Endothelial cell of umbilical vein (primary cell): ENCODE measurements at regions not wholly inside any gene's neighbourhood (a gene's known extent, or its start where the extent isn't known, plus 50 kb on each side); places are given as distances from the start of the nearest gene placed in this dataset.

Experiments used
- BruUV-seq: library from RNA; stranded (reverse); fragments of 400-500 nt; replicated peaks from 2 replicates; lab custom pipeline; 2021; lab: Mats Ljungman, UMichigan
- CTCF ChIA-PET: fragments of 300-600, 350-600 bp; sonication (Branson Sonifier 250); formaldehyde crosslinking; loops from one replicate; lab custom pipeline; 2021; ENCODE audit warnings: antibody characterized with exemption, inconsistent platforms; lab: Charles Lee
- POLR2A ChIA-PET: fragments of 300-600, 350-600 bp; sonication (Branson Sonifier 250); formaldehyde crosslinking; loops from one replicate; lab custom pipeline; 2021; ENCODE audit warnings: antibody characterized with exemption, inconsistent platforms; lab: Charles Lee
- DNase-seq: peaks from one replicate; pipeline ENCODE4 v3.0.0-alpha.2; 2011; ENCODE audit warnings: low read depth, low spot score
- FAIRE-seq: peaks from 2 replicates; lab custom pipeline; 2011; peaks lifted over from hg19 to GRCh38; lab: Jason Lieb, UNC
- H2AFZ ChIP-seq: 2 replicates; pipeline ENCODE4 v1.6.0; 2012; ENCODE audit warnings: low read depth, low read length, control low read depth, inconsistent platforms
- H3K27ac ChIP-seq: 2 replicates; pipeline ENCODE4 v1.5.1; 2011; ENCODE audit warnings: low read depth, mild to moderate bottlenecking, control low read depth, low read length, moderate library complexity; ENCODE audit not compliant: insufficient read depth
- H3K27me3 ChIP-seq, 2 experiments: 2 replicates each; pipeline versions ENCODE4 v1.6.0 to v1.6.1; 2011; ENCODE audit warnings: low read length in 2 of 2, mixed read lengths in 1 of 2; ENCODE audit not compliant: control insufficient read depth in 2 of 2, insufficient read depth in 2 of 2
- H3K36me3 ChIP-seq, 2 experiments: 2 replicates in 1 of 2; 3 replicates in 1 of 2; pipeline ENCODE4 v1.5.1; 2011; ENCODE audit warnings: low read length in 2 of 2, mild to moderate bottlenecking in 1 of 2, moderate library complexity in 1 of 2; ENCODE audit not compliant: control insufficient read depth in 2 of 2, insufficient read depth in 2 of 2; ENCODE audit errors: extremely low read depth in 1 of 2
- H3K4me1 ChIP-seq: 3 replicates; pipeline ENCODE4 v1.5.1; 2011; ENCODE audit warnings: mild to moderate bottlenecking, low read length; ENCODE audit not compliant: control insufficient read depth, insufficient read depth; ENCODE audit errors: extremely low read depth
- H3K4me2 ChIP-seq: 2 replicates; pipeline ENCODE4 v1.6.1; 2011; ENCODE audit warnings: low read length, control low read depth, mixed read lengths; ENCODE audit not compliant: insufficient read depth
- H3K4me3 ChIP-seq, 3 experiments: fragments of 200-600 bp in 1 of 3; sonication (generic), shearing (Covaris generic) in 1 of 3; replicated peaks in 1 of 3; 2 replicates each; pipeline ENCODE4 v1.5.1; 2011 to 2016; ENCODE audit warnings: control low read depth in 3 of 3, low read length in 3 of 3, mild to moderate bottlenecking in 2 of 3, inconsistent platforms in 1 of 3, low read depth in 1 of 3, moderate library complexity in 1 of 3; ENCODE audit not compliant: insufficient read depth in 1 of 3
- H3K79me2 ChIP-seq: 2 replicates; pipeline ENCODE4 v1.6.0; 2012; ENCODE audit warnings: low read length, inconsistent platforms; ENCODE audit not compliant: control insufficient read depth, insufficient read depth
- H3K9ac ChIP-seq: replicated peaks from 2 replicates; pipeline ENCODE3; 2011; ENCODE audit warnings: low read length, control low read depth; ENCODE audit not compliant: insufficient read depth; ENCODE audit errors: extremely low read depth
- H3K9me1 ChIP-seq: replicated peaks from 3 replicates; pipeline ENCODE4 v1.6.0; 2011; ENCODE audit warnings: mild to moderate bottlenecking, low read length; ENCODE audit not compliant: control insufficient read depth, insufficient read depth; ENCODE audit errors: extremely low read depth
- H3K9me3 ChIP-seq: replicated peaks from 2 replicates; pipeline ENCODE4 v1.5.1; 2012; ENCODE audit warnings: low read length, inconsistent platforms; ENCODE audit not compliant: control insufficient read depth, insufficient read depth
- H4K20me1 ChIP-seq: replicated peaks from 2 replicates; pipeline ENCODE3; 2011; ENCODE audit warnings: mild to moderate bottlenecking, low read length; ENCODE audit not compliant: control insufficient read depth, insufficient read depth; ENCODE audit errors: extremely low read depth
- EZH2 ChIP-seq: IDR thresholded peaks from 2 replicates; pipeline ENCODE4 v1.6.1; 2012; ENCODE audit warnings: borderline replicate concordance, low read depth, mild to moderate bottlenecking, moderate library complexity, low read length, inconsistent platforms; ENCODE audit not compliant: severe bottlenecking
- FOS ChIP-seq: IDR thresholded peaks from 2 replicates; pipeline ENCODE4 v1.6.1; 2011; ENCODE audit warnings: mild to moderate bottlenecking, low read length, moderate library complexity, borderline replicate concordance; ENCODE audit not compliant: insufficient read depth
- GATA2 ChIP-seq: IDR thresholded peaks from 2 replicates; pipeline ENCODE4 v1.7.0; 2011; ENCODE audit warnings: low read depth, mild to moderate bottlenecking, moderate library complexity, mixed read lengths, low read length; ENCODE audit not compliant: insufficient read length, insufficient read depth
- JUN ChIP-seq: IDR thresholded peaks from 2 replicates; pipeline ENCODE4 v1.6.1; 2011; ENCODE audit warnings: borderline replicate concordance, low read depth; ENCODE audit not compliant: insufficient read length, insufficient read depth
- MYC ChIP-seq: IDR thresholded peaks from one replicate; pipeline ENCODE4 v1.6.1; 2011; ENCODE audit warnings: mild to moderate bottlenecking, low read depth, low read length
- POLR2A ChIP-seq: IDR thresholded peaks from 2 replicates; pipeline ENCODE4 v1.6.1; 2012; ENCODE audit warnings: low read depth, mild to moderate bottlenecking, control low read depth, low read length
- POLR2AphosphoS5 ChIP-seq: IDR thresholded peaks from 2 replicates; pipeline ENCODE4 v1.6.1; 2012; ENCODE audit warnings: low read depth, mild to moderate bottlenecking, control low read depth, low read length, moderate library complexity; ENCODE audit not compliant: insufficient read depth
- dilution Hi-C: fragments of 300-500 bp; cut with MboI; formaldehyde crosslinking; loops from one replicate; pipeline ENCODE4 v1.15.0; 2019; ENCODE audit warnings: low sequenced_read_pairs; ENCODE audit not compliant: extremely low pct_ligation_motif_present
- intact Hi-C: fragments of 100-400 bp; cut with micrococcal nuclease; formaldehyde crosslinking; loops from one replicate; pipeline ENCODE4 v1.10.0; 2022
- TF ChIP-seq, protein P1 (sequence below), 2 donors: IDR thresholded peaks; 1 replicate in 1 of 2; 2 replicates in 1 of 2; pipeline ENCODE4 v1.5.1; 2011; ENCODE audit warnings: low read length in 2 of 2, mild to moderate bottlenecking in 2 of 2, moderate library complexity in 2 of 2, control low read depth in 1 of 2, inconsistent platforms in 1 of 2, low read depth in 1 of 2; ENCODE audit not compliant: insufficient read depth in 1 of 2; ENCODE audit errors: extremely low read depth in 1 of 2
- TF ChIP-seq, protein P2 (sequence below): IDR thresholded peaks from 2 replicates; pipeline ENCODE4 v1.6.1; 2011; ENCODE audit not compliant: insufficient read depth, insufficient read length

DNA sequence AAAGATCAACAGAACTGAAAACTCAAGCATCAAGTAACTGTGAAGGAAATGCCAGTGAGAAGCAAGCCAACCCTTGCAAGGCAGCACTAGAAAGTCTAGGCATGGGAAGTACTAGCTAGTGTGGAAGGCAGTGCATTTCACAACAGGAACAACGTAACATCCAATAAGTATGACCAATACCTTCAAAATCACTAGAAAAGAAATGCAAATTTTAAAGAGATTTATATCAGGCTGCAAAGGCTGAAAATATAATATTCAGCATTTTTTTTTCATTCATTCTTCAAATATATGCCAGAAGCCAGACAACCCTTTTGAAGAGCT is 121.9 kb downstream of the DLEU7 start:
- H3K79me2 ChIP-seq = no peaks in the 10 kb centered on the region
- H2AFZ ChIP-seq = no peak overlapping the region
- no peak overlapping the region for H3K4me3 ChIP-seq
- no peak overlapping the region for H3K27ac ChIP-seq
- no peaks in the 10 kb centered on the region for H3K36me3 ChIP-seq
- intact Hi-C loops (no loop called here), dilution Hi-C loops (no loop called here)
- no peaks in the 10 kb centered on the region for H3K9me1 ChIP-seq
- DNase-seq (no peak), FAIRE-seq (no peak)
- no peaks in the 10 kb centered on the region for H4K20me1 ChIP-seq
- H3K9ac ChIP-seq = no peak overlapping the region
- TF ChIP-seq FOS = no peak
- TF ChIP-seq POLR2A = no peak
- TF ChIP-seq, protein P1, sequence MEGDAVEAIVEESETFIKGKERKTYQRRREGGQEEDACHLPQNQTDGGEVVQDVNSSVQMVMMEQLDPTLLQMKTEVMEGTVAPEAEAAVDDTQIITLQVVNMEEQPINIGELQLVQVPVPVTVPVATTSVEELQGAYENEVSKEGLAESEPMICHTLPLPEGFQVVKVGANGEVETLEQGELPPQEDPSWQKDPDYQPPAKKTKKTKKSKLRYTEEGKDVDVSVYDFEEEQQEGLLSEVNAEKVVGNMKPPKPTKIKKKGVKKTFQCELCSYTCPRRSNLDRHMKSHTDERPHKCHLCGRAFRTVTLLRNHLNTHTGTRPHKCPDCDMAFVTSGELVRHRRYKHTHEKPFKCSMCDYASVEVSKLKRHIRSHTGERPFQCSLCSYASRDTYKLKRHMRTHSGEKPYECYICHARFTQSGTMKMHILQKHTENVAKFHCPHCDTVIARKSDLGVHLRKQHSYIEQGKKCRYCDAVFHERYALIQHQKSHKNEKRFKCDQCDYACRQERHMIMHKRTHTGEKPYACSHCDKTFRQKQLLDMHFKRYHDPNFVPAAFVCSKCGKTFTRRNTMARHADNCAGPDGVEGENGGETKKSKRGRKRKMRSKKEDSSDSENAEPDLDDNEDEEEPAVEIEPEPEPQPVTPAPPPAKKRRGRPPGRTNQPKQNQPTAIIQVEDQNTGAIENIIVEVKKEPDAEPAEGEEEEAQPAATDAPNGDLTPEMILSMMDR (IDR thresholded peaks at IDR 0.05; ENCODE audit: extremely low read depth in 1 of 2, insufficient read depth in 1 of 2, low read depth in 1 of 2, low read length in 2 of 2) = no peak
- TF ChIP-seq GATA2 = no peak
- TF ChIP-seq EZH2 = no peak
- TF ChIP-seq POLR2AphosphoS5 = no peak
- TF ChIP-seq MYC = no peak
- TF ChIP-seq, protein P2, sequence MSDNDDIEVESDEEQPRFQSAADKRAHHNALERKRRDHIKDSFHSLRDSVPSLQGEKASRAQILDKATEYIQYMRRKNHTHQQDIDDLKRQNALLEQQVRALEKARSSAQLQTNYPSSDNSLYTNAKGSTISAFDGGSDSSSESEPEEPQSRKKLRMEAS = no peak
- no peak for TF ChIP-seq JUN
- peaks cover 0 to 2% of the 10 kb centered on the region in 2 experiments for H3K27me3 ChIP-seq
- no peak overlapping the region for H3K4me2 ChIP-seq
- no TSS peak for BruUV-seq
- ChIA-PET POLR2A (no interaction called here), CTCF (interaction anchor here (0.7 to 1.0 kb wide), 3 partner anchors 8 to 21 kb away, joined by 3 read pairs; no protein-coding TSS in a partner anchor)
- H3K4me1 ChIP-seq = no peaks in the 10 kb centered on the region
- H3K9me3 ChIP-seq = no peaks in the 10 kb centered on the region
